ENCODE measurements at regions not wholly inside any gene's neighbourhood (a gene's known extent, or its start where the extent isn't known, plus 50 kb on each side); places are given as distances from the start of the nearest gene placed in this dataset.
"Not testable (repeated sequence)": the region's sequence is repeated elsewhere in the genome, so short reads cannot be mapped to it uniquely, and the experiment has no call there.

DNA sequence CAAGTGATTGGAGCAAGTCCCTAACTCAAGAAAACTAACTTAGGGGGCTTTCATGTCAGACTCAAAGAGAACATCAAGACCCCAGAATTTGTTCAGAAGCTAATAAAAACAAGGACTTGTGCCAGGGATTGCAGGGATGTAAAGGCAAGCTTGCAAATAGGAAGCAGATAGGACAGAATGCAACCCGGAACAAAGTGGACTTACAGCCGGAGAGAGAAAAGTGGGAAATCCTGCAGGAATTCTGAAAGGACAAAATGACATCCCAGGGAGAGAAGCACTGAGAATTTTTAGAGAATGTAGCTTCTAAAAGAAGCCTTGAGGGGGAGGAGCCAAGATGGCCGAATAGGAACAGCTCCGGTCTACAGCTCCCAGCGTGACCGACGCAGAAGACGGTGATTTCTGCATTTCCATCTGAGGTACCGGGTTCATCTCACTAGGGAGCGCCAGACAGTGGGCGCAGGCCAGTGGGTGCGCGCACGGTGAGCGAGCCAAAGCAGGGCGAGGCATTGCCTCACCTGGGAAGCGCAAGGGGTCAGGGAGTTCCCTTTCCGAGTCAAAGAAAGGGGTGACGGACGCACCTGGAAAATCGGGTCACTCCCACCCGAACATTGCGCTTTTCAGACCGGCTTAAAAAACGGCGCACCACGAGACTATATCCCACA, 195.6 kb upstream of the G2E3 start:
- TF ChIP-seq, protein P1, sequence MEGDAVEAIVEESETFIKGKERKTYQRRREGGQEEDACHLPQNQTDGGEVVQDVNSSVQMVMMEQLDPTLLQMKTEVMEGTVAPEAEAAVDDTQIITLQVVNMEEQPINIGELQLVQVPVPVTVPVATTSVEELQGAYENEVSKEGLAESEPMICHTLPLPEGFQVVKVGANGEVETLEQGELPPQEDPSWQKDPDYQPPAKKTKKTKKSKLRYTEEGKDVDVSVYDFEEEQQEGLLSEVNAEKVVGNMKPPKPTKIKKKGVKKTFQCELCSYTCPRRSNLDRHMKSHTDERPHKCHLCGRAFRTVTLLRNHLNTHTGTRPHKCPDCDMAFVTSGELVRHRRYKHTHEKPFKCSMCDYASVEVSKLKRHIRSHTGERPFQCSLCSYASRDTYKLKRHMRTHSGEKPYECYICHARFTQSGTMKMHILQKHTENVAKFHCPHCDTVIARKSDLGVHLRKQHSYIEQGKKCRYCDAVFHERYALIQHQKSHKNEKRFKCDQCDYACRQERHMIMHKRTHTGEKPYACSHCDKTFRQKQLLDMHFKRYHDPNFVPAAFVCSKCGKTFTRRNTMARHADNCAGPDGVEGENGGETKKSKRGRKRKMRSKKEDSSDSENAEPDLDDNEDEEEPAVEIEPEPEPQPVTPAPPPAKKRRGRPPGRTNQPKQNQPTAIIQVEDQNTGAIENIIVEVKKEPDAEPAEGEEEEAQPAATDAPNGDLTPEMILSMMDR (conservative IDR thresholded peaks at IDR 0.05; ENCODE audit: low read length), result not testable (repeated sequence)
- TF ChIP-seq EZH2phosphoT487 (IDR thresholded peaks at IDR 0.05; ENCODE audit: borderline replicate concordance), result not testable (repeated sequence)

Data from Loucy (cell line).